ENCODE measurements at regions not wholly inside any gene's neighbourhood (a gene's known extent, or its start where the extent isn't known, plus 50 kb on each side); places are given as distances from the start of the nearest gene placed in this dataset.

DNA sequence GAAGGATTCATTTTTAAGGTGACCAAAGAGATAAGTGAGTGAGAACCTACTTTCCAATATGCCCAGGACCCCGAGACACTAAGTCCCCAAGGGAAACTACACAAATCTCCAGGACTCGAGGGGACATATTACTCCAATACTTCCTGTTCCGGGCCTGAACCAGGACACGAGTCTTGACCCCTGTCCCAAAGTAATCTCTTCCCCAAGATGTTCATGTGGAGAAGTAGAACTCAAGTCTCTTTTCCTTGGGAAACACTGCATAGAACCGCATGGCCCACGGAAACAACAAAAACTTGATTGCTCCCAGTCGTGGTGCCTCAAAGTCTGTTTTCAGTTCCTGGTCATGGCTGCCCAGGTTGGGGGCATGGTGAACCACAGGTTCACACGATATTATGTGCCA, 87.2 kb upstream of the ZEB2 start:
- no peaks in the 10 kb centered on the region for H3K36me3 ChIP-seq
- H3K27ac ChIP-seq, result no peak overlapping the region
- H3K4me3 ChIP-seq (ENCODE audit: low read depth, low read length), result no peak overlapping the region
- TF ChIP-seq, protein P1, sequence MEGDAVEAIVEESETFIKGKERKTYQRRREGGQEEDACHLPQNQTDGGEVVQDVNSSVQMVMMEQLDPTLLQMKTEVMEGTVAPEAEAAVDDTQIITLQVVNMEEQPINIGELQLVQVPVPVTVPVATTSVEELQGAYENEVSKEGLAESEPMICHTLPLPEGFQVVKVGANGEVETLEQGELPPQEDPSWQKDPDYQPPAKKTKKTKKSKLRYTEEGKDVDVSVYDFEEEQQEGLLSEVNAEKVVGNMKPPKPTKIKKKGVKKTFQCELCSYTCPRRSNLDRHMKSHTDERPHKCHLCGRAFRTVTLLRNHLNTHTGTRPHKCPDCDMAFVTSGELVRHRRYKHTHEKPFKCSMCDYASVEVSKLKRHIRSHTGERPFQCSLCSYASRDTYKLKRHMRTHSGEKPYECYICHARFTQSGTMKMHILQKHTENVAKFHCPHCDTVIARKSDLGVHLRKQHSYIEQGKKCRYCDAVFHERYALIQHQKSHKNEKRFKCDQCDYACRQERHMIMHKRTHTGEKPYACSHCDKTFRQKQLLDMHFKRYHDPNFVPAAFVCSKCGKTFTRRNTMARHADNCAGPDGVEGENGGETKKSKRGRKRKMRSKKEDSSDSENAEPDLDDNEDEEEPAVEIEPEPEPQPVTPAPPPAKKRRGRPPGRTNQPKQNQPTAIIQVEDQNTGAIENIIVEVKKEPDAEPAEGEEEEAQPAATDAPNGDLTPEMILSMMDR (IDR thresholded peaks at IDR 0.05; ENCODE audit: low read depth, low read length), result no peak
- no peaks in the 10 kb centered on the region for H3K9me3 ChIP-seq (ENCODE audit: severe bottlenecking)
- DNase-seq, result no peak
- no peaks in the 10 kb centered on the region for H3K27me3 ChIP-seq (ENCODE audit: insufficient read depth, low read depth, severe bottlenecking)

DNA sequence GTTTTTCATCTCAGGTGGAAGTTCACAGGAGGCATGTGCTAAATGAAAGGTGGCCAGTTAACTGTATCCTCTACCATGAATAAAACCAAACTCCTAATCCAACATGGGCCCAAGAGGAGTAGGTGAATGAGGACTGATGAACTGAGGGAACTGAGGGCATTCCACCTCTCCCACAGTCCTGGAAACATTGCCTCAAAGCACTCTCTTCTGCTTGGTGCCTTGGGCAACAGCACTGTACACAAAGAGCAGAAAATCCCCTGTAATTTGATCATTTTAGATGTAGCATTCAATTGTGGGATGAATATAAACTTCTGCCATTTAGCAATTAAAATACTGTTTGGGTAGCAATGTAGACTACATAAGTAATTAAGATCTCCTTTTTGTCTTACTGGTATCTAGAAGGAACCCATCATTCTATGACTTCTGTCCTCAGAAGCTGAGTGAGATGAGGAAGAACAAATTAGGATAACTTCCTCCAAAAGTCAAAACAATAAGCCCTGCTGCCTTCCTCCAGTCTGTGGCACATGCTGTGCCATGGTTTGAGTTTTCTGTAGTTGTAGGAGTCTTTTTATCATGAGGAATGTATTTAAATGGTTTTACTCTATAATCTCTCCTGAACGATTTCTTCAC, 86.7 kb upstream of the ZEB2 start:
- Histone ChIP-seq H3K4me3 (ENCODE audit: low read depth, low read length) (no peak overlapping the region), H3K27ac (no peak overlapping the region), H3K27me3 (ENCODE audit: insufficient read depth, low read depth, severe bottlenecking) (no peaks in the 10 kb centered on the region), H3K36me3 (no peaks in the 10 kb centered on the region), H3K9me3 (ENCODE audit: severe bottlenecking) (no peaks in the 10 kb centered on the region)
- TF ChIP-seq, protein P1 (IDR thresholded peaks at IDR 0.05; ENCODE audit: low read depth, low read length), result no peak
- no peak for DNase-seq

DNA sequence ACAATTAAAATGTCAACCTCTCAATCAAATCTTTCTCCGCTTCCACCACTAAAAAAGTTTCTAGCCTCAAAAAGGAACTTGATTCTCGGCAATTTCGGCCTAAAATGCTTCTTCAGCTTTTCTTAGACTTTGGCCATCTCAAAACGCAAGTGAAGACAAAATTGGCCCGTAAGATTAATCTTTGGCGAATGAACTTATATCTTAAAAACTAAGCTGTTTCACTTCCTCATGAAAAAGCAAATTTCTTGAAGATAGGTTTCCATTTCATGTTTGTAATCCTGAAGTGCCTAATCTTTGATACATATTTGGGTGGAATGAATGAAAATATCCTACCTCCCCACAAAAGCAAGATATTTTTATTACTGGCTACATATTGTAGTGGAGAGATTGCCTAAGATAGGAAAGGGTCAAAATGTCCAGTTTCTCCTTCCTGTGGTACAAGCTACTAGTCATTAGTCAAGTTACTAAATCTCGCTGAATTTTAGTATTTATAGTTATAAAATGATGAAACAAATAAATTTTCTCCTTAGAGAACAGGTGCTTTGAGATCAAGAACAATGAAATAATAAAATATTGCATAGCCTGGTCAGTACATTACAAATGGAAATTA, 85.4 kb upstream of the ZEB2 start:
- no peak overlapping the region for H3K27ac ChIP-seq
- no peaks in the 10 kb centered on the region for H3K27me3 ChIP-seq (ENCODE audit: insufficient read depth, low read depth, severe bottlenecking)
- TF ChIP-seq, protein P1 (IDR thresholded peaks at IDR 0.05; ENCODE audit: low read depth, low read length), result no peak
- DNase-seq, result no peak
- H3K4me3 ChIP-seq (ENCODE audit: low read depth, low read length), result no peak overlapping the region
- no peaks in the 10 kb centered on the region for H3K36me3 ChIP-seq
- H3K9me3 ChIP-seq (ENCODE audit: severe bottlenecking), result no peaks in the 10 kb centered on the region

DNA sequence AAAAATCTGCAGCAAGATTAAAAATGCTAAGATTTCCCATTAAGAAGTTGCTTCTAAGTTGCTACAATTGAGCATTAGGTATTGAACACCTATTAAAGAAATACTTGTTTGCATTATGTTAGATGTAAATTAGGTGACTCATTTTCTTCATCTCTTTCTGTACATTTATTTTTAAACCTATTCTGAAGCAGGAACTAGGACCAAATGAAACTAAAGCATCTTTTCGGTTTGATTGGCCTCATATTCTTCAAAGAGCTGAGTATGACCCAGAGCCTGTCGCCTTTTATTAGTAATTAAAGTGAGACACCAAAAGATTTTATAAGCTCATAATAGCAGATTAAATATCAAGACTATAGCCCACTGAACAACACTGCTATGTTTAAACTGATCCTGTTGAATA, 83.4 kb upstream of the ZEB2 start:
- no peaks in the 10 kb centered on the region for H3K36me3 ChIP-seq
- TF ChIP-seq, protein P1 (IDR thresholded peaks at IDR 0.05; ENCODE audit: low read depth, low read length), result no peak
- no peak overlapping the region for H3K27ac ChIP-seq
- H3K9me3 ChIP-seq (ENCODE audit: severe bottlenecking), result no peaks in the 10 kb centered on the region
- H3K27me3 ChIP-seq (ENCODE audit: insufficient read depth, low read depth, severe bottlenecking), result no peaks in the 10 kb centered on the region
- no peak overlapping the region for H3K4me3 ChIP-seq (ENCODE audit: low read depth, low read length)
- DNase-seq, result no peak

DNA sequence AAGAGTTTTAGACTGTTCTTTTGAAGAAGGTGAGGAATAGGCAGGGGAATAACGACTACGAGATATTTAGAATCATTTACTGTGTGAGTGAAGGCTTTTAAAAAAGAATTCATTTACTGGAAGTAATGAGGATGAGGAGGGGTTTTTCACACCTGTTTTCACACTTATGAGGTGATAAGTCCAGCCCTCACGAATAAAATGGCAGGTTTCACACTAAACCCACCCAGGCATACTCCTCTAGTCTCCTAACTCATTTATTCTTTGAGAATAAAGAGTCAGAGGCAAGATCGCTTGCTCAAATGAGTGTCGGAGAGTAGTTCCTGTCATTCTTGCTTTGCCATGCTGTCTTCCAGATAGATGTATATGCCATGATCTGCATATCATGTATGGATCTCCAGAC, 79.0 kb upstream of the ZEB2 start:
- H3K27ac ChIP-seq, result no peak overlapping the region
- no peak for DNase-seq
- H3K27me3 ChIP-seq (ENCODE audit: insufficient read depth, low read depth, severe bottlenecking), result no peaks in the 10 kb centered on the region
- H3K36me3 ChIP-seq, result no peaks in the 10 kb centered on the region
- H3K9me3 ChIP-seq (ENCODE audit: severe bottlenecking), result no peaks in the 10 kb centered on the region
- H3K4me3 ChIP-seq (ENCODE audit: low read depth, low read length), result no peak overlapping the region
- TF ChIP-seq, protein P1 (IDR thresholded peaks at IDR 0.05; ENCODE audit: low read depth, low read length), result no peak

Data from WERI-Rb-1 (cell line).